ENCODE measurements at regions not wholly inside any gene's neighbourhood (a gene's known extent, or its start where the extent isn't known, plus 50 kb on each side); places are given as distances from the start of the nearest gene placed in this dataset.

GRCh38 chr14:98834119-98834518 is 437.9 kb downstream of the BCL11B start:
- no peak for TF ChIP-seq CTCF (IDR thresholded peaks at IDR 0.05; ENCODE audit: poor library complexity)
- no peak for TF ChIP-seq EZH2phosphoT487 (IDR thresholded peaks at IDR 0.05; ENCODE audit: low read depth, severe bottlenecking, unreplicated experiment)
- TF ChIP-seq EZH2 (IDR thresholded peaks at IDR 0.05; ENCODE audit: borderline replicate concordance): no peak
